Endothelial cell of umbilical vein (primary cell): ENCODE measurements at regions not wholly inside any gene's neighbourhood (a gene's known extent, or its start where the extent isn't known, plus 50 kb on each side); places are given as distances from the start of the nearest gene placed in this dataset.

Experiments
- BruUV-seq: library from RNA; stranded (reverse); fragments of 400-500 nt; replicated peaks from 2 replicates; lab custom pipeline; 2021; lab: Mats Ljungman, UMichigan
- CTCF ChIA-PET: fragments of 300-600, 350-600 bp; sonication (Branson Sonifier 250); formaldehyde crosslinking; loops from one replicate; lab custom pipeline; 2021; ENCODE audit warnings: antibody characterized with exemption, inconsistent platforms; lab: Charles Lee
- POLR2A ChIA-PET: fragments of 300-600, 350-600 bp; sonication (Branson Sonifier 250); formaldehyde crosslinking; loops from one replicate; lab custom pipeline; 2021; ENCODE audit warnings: antibody characterized with exemption, inconsistent platforms; lab: Charles Lee
- DNase-seq: peaks from one replicate; pipeline ENCODE4 v3.0.0-alpha.2; 2011; ENCODE audit warnings: low read depth, low spot score
- FAIRE-seq: peaks from 2 replicates; lab custom pipeline; 2011; peaks lifted over from hg19 to GRCh38; lab: Jason Lieb, UNC
- H2AFZ ChIP-seq: 2 replicates; pipeline ENCODE4 v1.6.0; 2012; ENCODE audit warnings: low read depth, low read length, control low read depth, inconsistent platforms
- H3K27ac ChIP-seq: 2 replicates; pipeline ENCODE4 v1.5.1; 2011; ENCODE audit warnings: low read depth, mild to moderate bottlenecking, control low read depth, low read length, moderate library complexity; ENCODE audit not compliant: insufficient read depth
- H3K27me3 ChIP-seq, 2 experiments: 2 replicates each; pipeline versions ENCODE4 v1.6.0 to v1.6.1; 2011; ENCODE audit warnings: low read length in 2 of 2, mixed read lengths in 1 of 2; ENCODE audit not compliant: control insufficient read depth in 2 of 2, insufficient read depth in 2 of 2
- H3K36me3 ChIP-seq, 2 experiments: 2 replicates in 1 of 2; 3 replicates in 1 of 2; pipeline ENCODE4 v1.5.1; 2011; ENCODE audit warnings: low read length in 2 of 2, mild to moderate bottlenecking in 1 of 2, moderate library complexity in 1 of 2; ENCODE audit not compliant: control insufficient read depth in 2 of 2, insufficient read depth in 2 of 2; ENCODE audit errors: extremely low read depth in 1 of 2
- H3K4me1 ChIP-seq: 3 replicates; pipeline ENCODE4 v1.5.1; 2011; ENCODE audit warnings: mild to moderate bottlenecking, low read length; ENCODE audit not compliant: control insufficient read depth, insufficient read depth; ENCODE audit errors: extremely low read depth
- H3K4me2 ChIP-seq: 2 replicates; pipeline ENCODE4 v1.6.1; 2011; ENCODE audit warnings: low read length, control low read depth, mixed read lengths; ENCODE audit not compliant: insufficient read depth
- H3K4me3 ChIP-seq, 3 experiments: fragments of 200-600 bp in 1 of 3; sonication (generic), shearing (Covaris generic) in 1 of 3; replicated peaks in 1 of 3; 2 replicates each; pipeline ENCODE4 v1.5.1; 2011 to 2016; ENCODE audit warnings: control low read depth in 3 of 3, low read length in 3 of 3, mild to moderate bottlenecking in 2 of 3, inconsistent platforms in 1 of 3, low read depth in 1 of 3, moderate library complexity in 1 of 3; ENCODE audit not compliant: insufficient read depth in 1 of 3
- H3K79me2 ChIP-seq: 2 replicates; pipeline ENCODE4 v1.6.0; 2012; ENCODE audit warnings: low read length, inconsistent platforms; ENCODE audit not compliant: control insufficient read depth, insufficient read depth
- H3K9ac ChIP-seq: replicated peaks from 2 replicates; pipeline ENCODE3; 2011; ENCODE audit warnings: low read length, control low read depth; ENCODE audit not compliant: insufficient read depth; ENCODE audit errors: extremely low read depth
- H3K9me1 ChIP-seq: replicated peaks from 3 replicates; pipeline ENCODE4 v1.6.0; 2011; ENCODE audit warnings: mild to moderate bottlenecking, low read length; ENCODE audit not compliant: control insufficient read depth, insufficient read depth; ENCODE audit errors: extremely low read depth
- H3K9me3 ChIP-seq: replicated peaks from 2 replicates; pipeline ENCODE4 v1.5.1; 2012; ENCODE audit warnings: low read length, inconsistent platforms; ENCODE audit not compliant: control insufficient read depth, insufficient read depth
- H4K20me1 ChIP-seq: replicated peaks from 2 replicates; pipeline ENCODE3; 2011; ENCODE audit warnings: mild to moderate bottlenecking, low read length; ENCODE audit not compliant: control insufficient read depth, insufficient read depth; ENCODE audit errors: extremely low read depth
- EZH2 ChIP-seq: IDR thresholded peaks from 2 replicates; pipeline ENCODE4 v1.6.1; 2012; ENCODE audit warnings: borderline replicate concordance, low read depth, mild to moderate bottlenecking, moderate library complexity, low read length, inconsistent platforms; ENCODE audit not compliant: severe bottlenecking
- FOS ChIP-seq: IDR thresholded peaks from 2 replicates; pipeline ENCODE4 v1.6.1; 2011; ENCODE audit warnings: mild to moderate bottlenecking, low read length, moderate library complexity, borderline replicate concordance; ENCODE audit not compliant: insufficient read depth
- GATA2 ChIP-seq: IDR thresholded peaks from 2 replicates; pipeline ENCODE4 v1.7.0; 2011; ENCODE audit warnings: low read depth, mild to moderate bottlenecking, moderate library complexity, mixed read lengths, low read length; ENCODE audit not compliant: insufficient read length, insufficient read depth
- JUN ChIP-seq: IDR thresholded peaks from 2 replicates; pipeline ENCODE4 v1.6.1; 2011; ENCODE audit warnings: borderline replicate concordance, low read depth; ENCODE audit not compliant: insufficient read length, insufficient read depth
- MAX ChIP-seq: IDR thresholded peaks from 2 replicates; pipeline ENCODE4 v1.6.1; 2011; ENCODE audit not compliant: insufficient read depth, insufficient read length
- MYC ChIP-seq: IDR thresholded peaks from one replicate; pipeline ENCODE4 v1.6.1; 2011; ENCODE audit warnings: mild to moderate bottlenecking, low read depth, low read length
- POLR2A ChIP-seq: IDR thresholded peaks from 2 replicates; pipeline ENCODE4 v1.6.1; 2012; ENCODE audit warnings: low read depth, mild to moderate bottlenecking, control low read depth, low read length
- POLR2AphosphoS5 ChIP-seq: IDR thresholded peaks from 2 replicates; pipeline ENCODE4 v1.6.1; 2012; ENCODE audit warnings: low read depth, mild to moderate bottlenecking, control low read depth, low read length, moderate library complexity; ENCODE audit not compliant: insufficient read depth
- dilution Hi-C: fragments of 300-500 bp; cut with MboI; formaldehyde crosslinking; loops from one replicate; pipeline ENCODE4 v1.15.0; 2019; ENCODE audit warnings: low sequenced_read_pairs; ENCODE audit not compliant: extremely low pct_ligation_motif_present
- intact Hi-C: fragments of 100-400 bp; cut with micrococcal nuclease; formaldehyde crosslinking; loops from one replicate; pipeline ENCODE4 v1.10.0; 2022
- TF ChIP-seq, protein P1 (sequence below), 2 donors: IDR thresholded peaks; 1 replicate in 1 of 2; 2 replicates in 1 of 2; pipeline ENCODE4 v1.5.1; 2011; ENCODE audit warnings: low read length in 2 of 2, mild to moderate bottlenecking in 2 of 2, moderate library complexity in 2 of 2, control low read depth in 1 of 2, inconsistent platforms in 1 of 2, low read depth in 1 of 2; ENCODE audit not compliant: insufficient read depth in 1 of 2; ENCODE audit errors: extremely low read depth in 1 of 2

- Histone ChIP-seq H3K4me3 (no peak overlapping the region), H3K79me2 (no peaks in the 10 kb centered on the region), H3K4me1 (no peaks in the 10 kb centered on the region), H3K27me3 (no peaks in the 10 kb centered on the region), H3K9me1 (no peaks in the 10 kb centered on the region), H3K4me2 (no peak overlapping the region), H3K36me3 (no peaks in the 10 kb centered on the region), H3K9ac (no peak overlapping the region), H3K9me3 (no peaks in the 10 kb centered on the region), H3K27ac (no peak overlapping the region), H2AFZ (no peak overlapping the region), H4K20me1 (no peaks in the 10 kb centered on the region)
- CTCF ChIA-PET, result interaction anchor here (0.7 kb wide), 1 partner anchor 1029 kb away, joined by 3 read pairs; no protein-coding TSS in a partner anchor
- TF ChIP-seq GATA2, result no peak
- TF ChIP-seq JUN, result no peak
- no peak for TF ChIP-seq EZH2
- no peak for TF ChIP-seq MAX
- TF ChIP-seq, protein P1, sequence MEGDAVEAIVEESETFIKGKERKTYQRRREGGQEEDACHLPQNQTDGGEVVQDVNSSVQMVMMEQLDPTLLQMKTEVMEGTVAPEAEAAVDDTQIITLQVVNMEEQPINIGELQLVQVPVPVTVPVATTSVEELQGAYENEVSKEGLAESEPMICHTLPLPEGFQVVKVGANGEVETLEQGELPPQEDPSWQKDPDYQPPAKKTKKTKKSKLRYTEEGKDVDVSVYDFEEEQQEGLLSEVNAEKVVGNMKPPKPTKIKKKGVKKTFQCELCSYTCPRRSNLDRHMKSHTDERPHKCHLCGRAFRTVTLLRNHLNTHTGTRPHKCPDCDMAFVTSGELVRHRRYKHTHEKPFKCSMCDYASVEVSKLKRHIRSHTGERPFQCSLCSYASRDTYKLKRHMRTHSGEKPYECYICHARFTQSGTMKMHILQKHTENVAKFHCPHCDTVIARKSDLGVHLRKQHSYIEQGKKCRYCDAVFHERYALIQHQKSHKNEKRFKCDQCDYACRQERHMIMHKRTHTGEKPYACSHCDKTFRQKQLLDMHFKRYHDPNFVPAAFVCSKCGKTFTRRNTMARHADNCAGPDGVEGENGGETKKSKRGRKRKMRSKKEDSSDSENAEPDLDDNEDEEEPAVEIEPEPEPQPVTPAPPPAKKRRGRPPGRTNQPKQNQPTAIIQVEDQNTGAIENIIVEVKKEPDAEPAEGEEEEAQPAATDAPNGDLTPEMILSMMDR (IDR thresholded peaks at IDR 0.05; ENCODE audit: extremely low read depth in 1 of 2, insufficient read depth in 1 of 2, low read depth in 1 of 2, low read length in 2 of 2), result no peak
- TF ChIP-seq POLR2AphosphoS5, result no peak
- no peak for TF ChIP-seq POLR2A
- TF ChIP-seq MYC, result no peak
- no peak for TF ChIP-seq FOS
- dilution Hi-C loops (no loop called here), intact Hi-C loops (no loop called here)
- no peak for DNase-seq
- POLR2A ChIA-PET, result no interaction called here
- no TSS peak for BruUV-seq
- no peak for FAIRE-seq
Observed at GRCh38 chr12:91675401-91675800, 470.2 kb downstream of the BTG1 start.
